Activated CD8-positive, alpha-beta memory T cell treated with anti-CD3 and anti-CD28 coated beads, Interleukin-2, amount 50 U/mL, for 24 hours (primary cell): ENCODE measurements at regions not wholly inside any gene's neighbourhood (a gene's known extent, or its start where the extent isn't known, plus 50 kb on each side); places are given as distances from the start of the nearest gene placed in this dataset.

Experiments used
- DNase-seq: peaks from one replicate; pipeline ENCODE4 v3.0.0-alpha.2; 2020; ENCODE audit errors: extremely low read depth

DNA sequence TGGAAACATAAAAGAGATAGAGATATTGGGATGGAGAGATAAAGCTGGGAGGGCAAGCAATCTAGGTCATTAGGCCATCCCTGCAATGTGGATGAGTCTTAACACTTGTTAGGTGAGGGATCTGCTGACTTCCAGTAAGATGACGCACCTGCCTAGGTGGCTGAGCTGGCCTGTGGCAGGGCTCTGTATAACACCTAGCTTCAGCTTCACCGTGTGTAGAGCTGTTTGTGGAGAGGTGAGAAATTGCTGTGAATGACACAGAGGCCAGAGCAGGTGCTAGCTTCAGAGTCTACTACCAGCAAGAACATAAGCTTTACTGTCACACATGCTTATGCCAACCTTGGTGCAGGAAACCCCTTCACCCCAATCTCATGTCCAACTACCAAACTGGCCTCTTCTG, 1010.0 kb downstream of the TYW1 start:
- DNase-seq = no peak

DNA sequence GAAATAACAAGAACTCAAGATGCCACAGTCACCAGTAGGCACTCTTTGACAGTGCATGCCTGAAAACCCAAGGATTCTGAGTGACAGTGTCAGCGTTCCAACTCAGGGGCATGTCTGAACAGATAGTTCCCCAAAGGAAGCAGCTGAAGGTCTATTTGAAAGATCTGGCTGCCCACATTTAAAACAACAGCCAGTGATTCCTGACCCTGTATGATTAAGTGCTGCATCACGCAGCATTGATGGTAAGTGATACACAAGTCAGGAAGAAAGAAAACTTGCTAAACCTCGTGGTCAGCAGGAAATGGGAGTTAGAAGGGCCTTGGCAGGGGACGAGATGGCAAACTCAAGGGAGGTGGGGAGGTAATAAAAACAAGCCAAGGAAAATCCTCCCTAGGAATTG, 1013.1 kb downstream of the TYW1 start:
- no peak for DNase-seq

- no peak for DNase-seq
These were observed 1017.6 kb downstream of the TYW1 start for GRCh38 chr7:68014031-68014736.

DNA sequence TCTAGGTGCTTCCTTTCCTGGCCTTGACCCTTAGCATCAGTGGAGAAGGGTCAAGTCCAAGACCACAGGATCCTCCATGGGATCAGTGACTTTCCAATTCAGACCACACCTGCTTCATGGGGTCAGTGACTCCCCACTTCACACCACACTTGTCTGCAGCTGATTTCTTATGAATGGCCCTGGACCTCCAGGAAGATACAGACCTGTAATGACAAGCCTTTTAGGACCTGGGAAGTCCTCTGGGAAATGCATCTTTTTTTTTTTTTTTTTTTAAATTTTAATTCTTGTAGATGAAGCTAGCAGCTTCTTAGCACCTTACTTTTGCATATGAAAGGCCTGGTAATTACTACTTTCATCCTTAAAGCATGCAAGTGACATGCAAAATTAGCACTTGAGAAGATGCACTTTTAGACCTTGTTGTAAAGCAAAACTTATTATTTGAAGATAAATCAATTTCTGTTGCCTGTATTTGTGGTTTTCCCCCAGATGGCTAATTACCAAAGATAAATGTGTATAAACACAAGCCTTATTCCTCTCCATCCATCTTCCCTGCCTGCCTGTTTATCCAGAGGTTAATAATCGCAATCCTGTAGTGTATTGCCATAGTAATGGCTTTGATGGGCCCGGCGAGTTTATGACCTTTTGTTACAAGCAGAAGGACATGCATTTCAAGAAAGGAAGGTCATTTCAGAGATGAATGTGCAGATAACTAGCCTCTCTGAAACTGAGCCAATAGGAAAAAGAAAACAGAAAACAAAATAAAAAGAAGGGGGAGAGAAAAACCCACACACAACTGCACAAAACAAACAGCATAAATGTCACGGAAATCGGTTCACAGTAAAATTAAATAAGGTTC, 1018.7 kb downstream of the TYW1 start:
- DNase-seq = no peak

DNA sequence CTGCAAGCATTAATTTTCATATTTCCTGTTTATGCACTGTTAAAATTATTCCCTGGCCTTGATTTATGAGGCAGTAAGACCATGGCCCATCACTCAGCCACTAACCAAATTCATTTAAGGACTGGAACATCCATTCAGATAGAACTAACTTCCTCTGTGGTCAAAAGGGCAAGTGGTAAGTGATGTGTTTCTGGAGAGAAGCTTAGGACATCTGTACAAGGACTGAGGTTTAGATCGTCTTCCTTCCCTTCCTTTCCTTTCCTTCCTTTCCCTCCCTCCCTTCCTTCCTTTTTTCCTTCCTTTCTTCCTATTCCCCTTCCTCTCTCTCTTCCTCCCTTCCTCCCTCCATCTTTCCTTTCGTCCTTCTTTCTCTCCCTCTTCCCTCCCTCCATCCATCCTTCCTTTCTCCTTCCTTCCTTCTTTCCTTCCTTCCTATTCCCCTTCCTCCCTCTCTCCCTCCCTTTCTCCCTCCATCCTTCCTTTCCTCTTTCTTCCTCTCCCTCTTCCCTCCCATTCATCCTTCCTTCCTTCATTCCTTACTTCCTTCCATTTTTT, 1019.4 kb downstream of the TYW1 start:
- DNase-seq = no peak

GRCh38 chr7:68020102-68020501, 1023.5 kb downstream of the TYW1 start:
- DNase-seq = no peak

GRCh38 chr7:68025369-68025768, 1028.7 kb downstream of the TYW1 start:
- no peak for DNase-seq

GRCh38 chr7:68030530-68030929, 1033.9 kb downstream of the TYW1 start:
- DNase-seq = no peak

GRCh38 chr7:68031180-68031943, 1034.7 kb downstream of the TYW1 start:
- DNase-seq = no peak

GRCh38 chr7:68038621-68039314, 1042.1 kb downstream of the TYW1 start:
- DNase-seq = no peak

GRCh38 chr7:68041554-68041953, 1044.9 kb downstream of the TYW1 start:
- DNase-seq = no peak

GRCh38 chr7:68043546-68043945, 1046.9 kb downstream of the TYW1 start:
- DNase-seq = no peak

- no peak for DNase-seq
These were observed 1054.0 kb downstream of the TYW1 start for GRCh38 chr7:68050627-68051026.

DNA sequence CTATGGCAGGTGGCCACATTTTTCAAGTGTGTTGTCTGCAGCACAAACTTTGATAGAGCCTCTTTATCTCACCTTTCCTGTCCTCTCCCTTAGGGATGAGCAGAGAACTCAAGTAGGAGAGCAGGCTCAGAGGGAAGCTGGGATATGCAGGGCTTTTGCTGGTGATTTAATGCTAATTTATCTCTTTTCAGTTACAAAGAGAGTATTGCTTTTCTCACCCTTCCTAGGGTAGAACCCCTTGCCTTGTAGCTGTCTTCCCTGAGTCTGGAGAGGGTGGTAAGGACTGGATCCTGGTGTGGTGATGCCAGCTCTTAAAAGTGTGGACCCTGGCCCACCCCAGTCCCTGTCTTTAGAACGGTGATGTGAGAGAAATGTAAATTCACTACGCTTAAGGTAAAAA, 1061.4 kb downstream of the TYW1 start:
- DNase-seq = no peak

DNA sequence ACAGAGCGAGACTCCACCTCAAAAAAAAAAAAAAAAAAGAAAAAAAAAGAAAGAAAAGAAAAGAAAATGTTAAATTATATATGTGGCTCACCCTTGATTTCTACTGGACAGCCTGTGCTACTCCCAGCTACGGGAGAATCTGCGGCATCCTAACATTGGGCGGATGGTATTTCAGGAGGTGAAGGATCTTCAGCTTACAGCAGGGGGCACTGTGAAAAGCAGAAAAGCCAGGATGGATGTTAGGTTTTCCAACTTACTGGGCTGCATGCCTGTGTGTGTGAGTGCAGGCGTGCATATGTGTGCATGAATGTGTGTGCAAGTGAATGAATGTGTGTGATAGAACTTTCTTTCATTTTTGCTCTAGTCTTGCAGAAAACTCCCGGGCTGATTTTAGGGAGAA, 1066.5 kb downstream of the TYW1 start:
- DNase-seq = no peak

- no peak for DNase-seq
These were observed 1068.9 kb downstream of the TYW1 start for GRCh38 chr7:68065581-68065980.

DNA sequence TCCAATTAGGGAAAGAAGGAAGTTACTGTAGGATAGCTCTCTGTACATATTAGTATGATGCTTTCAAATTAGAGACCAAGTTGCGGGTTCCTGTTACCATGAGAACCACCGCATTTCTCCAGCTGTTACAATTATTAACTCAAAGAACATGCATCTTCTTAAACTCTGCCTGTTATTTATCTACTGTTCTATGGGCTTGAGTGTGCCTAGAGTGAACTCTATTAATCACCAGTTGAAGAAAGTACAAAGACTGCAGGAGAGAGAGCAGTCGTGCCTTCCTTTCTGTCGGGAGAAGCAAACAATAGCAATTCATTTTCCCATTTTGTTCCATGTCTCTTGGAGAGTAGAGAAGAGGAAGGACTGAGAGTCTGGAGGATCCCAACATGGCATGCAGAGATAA, 1071.2 kb downstream of the TYW1 start:
- DNase-seq = no peak

DNA sequence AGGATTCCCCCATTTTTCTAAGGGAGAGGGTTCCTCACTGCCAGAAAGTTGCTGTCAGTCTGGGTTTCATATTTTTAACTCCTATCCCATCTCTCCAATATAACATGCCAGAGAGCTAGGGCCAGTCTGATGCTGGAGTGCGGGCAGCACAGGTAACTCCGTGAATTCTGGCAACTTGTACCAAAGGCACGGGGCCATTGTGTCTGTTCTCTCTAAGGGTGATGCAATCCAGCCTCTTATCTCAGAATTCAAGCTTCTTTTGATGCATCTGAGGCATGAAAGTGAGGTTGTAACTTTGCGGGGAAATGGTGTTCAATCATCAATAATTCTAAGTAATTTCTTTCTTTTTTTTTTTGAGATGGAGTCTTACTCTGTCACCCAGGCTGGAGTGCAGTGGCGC, 1074.4 kb downstream of the TYW1 start:
- DNase-seq = no peak

- no peak for DNase-seq
These were observed 1077.1 kb downstream of the TYW1 start for GRCh38 chr7:68073701-68074100.

DNA sequence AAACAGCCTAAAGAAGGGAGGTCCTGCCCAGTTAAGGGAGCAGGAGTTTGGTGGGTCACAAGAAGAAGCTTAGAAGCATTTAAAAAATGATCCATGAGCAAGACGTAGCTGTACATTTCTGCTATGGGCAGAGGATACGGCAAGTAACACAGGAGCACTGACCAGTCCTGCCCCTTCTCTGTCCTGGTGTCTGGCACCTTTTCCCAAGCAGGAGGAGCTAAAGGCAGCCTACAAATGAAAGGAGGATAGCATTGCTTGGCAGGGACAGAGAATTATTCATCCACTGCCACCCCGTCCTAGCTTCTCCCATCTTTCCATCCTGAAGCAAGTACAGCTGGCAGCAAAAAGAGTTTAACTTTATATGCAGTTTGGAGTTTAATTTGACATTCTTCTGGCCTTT, 1077.6 kb downstream of the TYW1 start:
- no peak for DNase-seq

- DNase-seq = no peak
These were observed 1081.6 kb downstream of the TYW1 start for GRCh38 chr7:68078157-68078710.
